HepG2 (cell line): ENCODE measurements at regions not wholly inside any gene's neighbourhood (a gene's known extent, or its start where the extent isn't known, plus 50 kb on each side); places are given as distances from the start of the nearest gene placed in this dataset.

Experiments
- EP300 ChIP-seq, 3 experiments: sonication (generic) in 1 of 3; formaldehyde crosslinking in 1 of 3; IDR thresholded peaks; 2 replicates each; pipeline versions ENCODE4 v1.5.1 to v1.6.1; 2011 to 2020; ENCODE audit warnings: low read depth in 2 of 3, low read length in 2 of 3, borderline replicate concordance in 1 of 3, improper control_type of control experiment in 1 of 3, mild to moderate bottlenecking in 1 of 3, missing genetic modification reagents in 1 of 3, moderate library complexity in 1 of 3
- HNRNPLL ChIP-seq: fragments of 200-400 bp; formaldehyde crosslinking; IDR thresholded peaks from 2 replicates; pipeline ENCODE4 v1.6.1; 2017; ENCODE audit warnings: mild to moderate bottlenecking, low read depth, low read length; ENCODE audit not compliant: poor library complexity, severe bottlenecking
- HOXA5 ChIP-seq: sonication (generic); formaldehyde crosslinking; IDR thresholded peaks from 2 replicates; pipeline ENCODE4 v1.4.0; 2020; ENCODE audit warnings: missing genetic modification reagents
- JDP2 ChIP-seq: sonication (generic); formaldehyde crosslinking; IDR thresholded peaks from 2 replicates; pipeline ENCODE4 v1.8.1; 2022; ENCODE audit warnings: missing genetic modification reagents, borderline replicate concordance
- KAT2B ChIP-seq: fragments of 150-350 bp; IDR thresholded peaks from 2 replicates; pipeline ENCODE4 v1.6.1; 2014; ENCODE audit warnings: low read depth, low read length, borderline replicate concordance
- MTF1 ChIP-seq: sonication (generic); formaldehyde crosslinking; IDR thresholded peaks from 2 replicates; pipeline ENCODE4 v1.5.0; 2020; ENCODE audit warnings: missing genetic modification reagents
- NR3C1 ChIP-seq: sonication (generic); formaldehyde crosslinking; IDR thresholded peaks from 2 replicates; pipeline ENCODE4 v1.4.0; 2020; ENCODE audit warnings: missing genetic modification reagents
- PHF5A ChIP-seq: IDR thresholded peaks from one replicate; pipeline ENCODE4 v1.6.1; 2018; ENCODE audit warnings: low read depth, missing genetic modification reagents; ENCODE audit not compliant: unreplicated experiment
- PHF8 ChIP-seq: sonication (generic); formaldehyde crosslinking; IDR thresholded peaks from 2 replicates; pipeline ENCODE4 v1.5.0; 2020; ENCODE audit warnings: missing genetic modification reagents
- REL ChIP-seq: sonication (generic); formaldehyde crosslinking; conservative IDR thresholded peaks from 2 replicates; pipeline ENCODE4 v1.8.0; 2022; ENCODE audit warnings: mild to moderate bottlenecking, missing genetic modification reagents, moderate library complexity
- THAP11 ChIP-seq: IDR thresholded peaks from 2 replicates; pipeline ENCODE4 v1.6.1; 2016; ENCODE audit warnings: missing biosample characterization, missing genetic modification reagents
- TMF1 ChIP-seq: sonication (generic); formaldehyde crosslinking; IDR thresholded peaks from 2 replicates; pipeline ENCODE4 v1.8.1; 2022; ENCODE audit warnings: low read depth, missing genetic modification reagents
- XBP1 ChIP-seq: sonication (generic); formaldehyde crosslinking; IDR thresholded peaks from 2 replicates; pipeline ENCODE4 v1.5.0; 2020; ENCODE audit warnings: missing genetic modification reagents
- ZMAT5 ChIP-seq: sonication (generic); formaldehyde crosslinking; IDR thresholded peaks from 2 replicates; pipeline ENCODE4 v1.5.0; 2020; ENCODE audit warnings: mild to moderate bottlenecking, low read depth, missing genetic modification reagents, borderline replicate concordance
- ZNF224 ChIP-seq: sonication (generic); formaldehyde crosslinking; IDR thresholded peaks from 2 replicates; pipeline ENCODE4 v1.5.0; 2020; ENCODE audit warnings: mild to moderate bottlenecking, missing genetic modification reagents
- ZNF317 ChIP-seq: sonication (generic); formaldehyde crosslinking; IDR thresholded peaks from 2 replicates; pipeline ENCODE4 v1.5.0; 2020; ENCODE audit warnings: mild to moderate bottlenecking, missing genetic modification reagents
- ZNF329 ChIP-seq: sonication (generic); formaldehyde crosslinking; IDR thresholded peaks from 2 replicates; pipeline ENCODE4 v1.9.0; 2021; ENCODE audit warnings: low read depth, mild to moderate bottlenecking, missing genetic modification reagents
- ZNF496 ChIP-seq: sonication (generic); formaldehyde crosslinking; IDR thresholded peaks from 2 replicates; pipeline ENCODE4 v1.8.1; 2023; ENCODE audit warnings: mild to moderate bottlenecking, moderate library complexity, missing genetic modification reagents; ENCODE audit not compliant: insufficient replicate concordance
- ZNF512B ChIP-seq: sonication (generic); formaldehyde crosslinking; IDR thresholded peaks from 2 replicates; pipeline ENCODE4 v1.5.1; 2020; ENCODE audit warnings: missing genetic modification reagents, mild to moderate bottlenecking, borderline replicate concordance
- ZNF530 ChIP-seq: sonication (generic); formaldehyde crosslinking; IDR thresholded peaks from 2 replicates; pipeline ENCODE4 v1.5.0; 2020; ENCODE audit warnings: low read depth, mild to moderate bottlenecking, missing genetic modification reagents
- ZNF850 ChIP-seq: sonication (generic); formaldehyde crosslinking; conservative IDR thresholded peaks from 2 replicates; pipeline ENCODE4 v1.9.0; 2021; ENCODE audit warnings: mild to moderate bottlenecking, missing genetic modification reagents
- ZSCAN9 ChIP-seq: IDR thresholded peaks from 2 replicates; pipeline ENCODE4 v1.6.1; 2016; ENCODE audit warnings: borderline replicate concordance
- TF ChIP-seq, protein P1 (sequence below): sonication (generic); formaldehyde crosslinking; IDR thresholded peaks from 2 replicates; pipeline ENCODE4 v1.5.1; 2020; ENCODE audit warnings: missing genetic modification reagents, mild to moderate bottlenecking, borderline replicate concordance
- TF ChIP-seq, protein P2 (sequence below): sonication (generic); formaldehyde crosslinking; IDR thresholded peaks from 2 replicates; pipeline ENCODE4 v1.9.0; 2022; ENCODE audit warnings: missing genetic modification reagents, mild to moderate bottlenecking, borderline replicate concordance

GRCh38 chr9:91060520-91061343 is 259.1 kb downstream of the SYK start (continued):
- no peak for TF ChIP-seq ZNF317
- TF ChIP-seq ZNF329 (CRISPR knock-in tag), result no peak
- TF ChIP-seq TMF1, result no peak
- no peak for TF ChIP-seq ZNF496 (CRISPR knock-in tag)
- no peak for TF ChIP-seq HNRNPLL
- no peak for TF ChIP-seq PHF5A (CRISPR knock-in tag)
- TF ChIP-seq NR3C1 (CRISPR knock-in tag), result no peak
- TF ChIP-seq ZNF850, result no peak
- no peak for TF ChIP-seq ZMAT5 (CRISPR knock-in tag)
- TF ChIP-seq XBP1 (CRISPR knock-in tag), result no peak
- TF ChIP-seq, protein P1, sequence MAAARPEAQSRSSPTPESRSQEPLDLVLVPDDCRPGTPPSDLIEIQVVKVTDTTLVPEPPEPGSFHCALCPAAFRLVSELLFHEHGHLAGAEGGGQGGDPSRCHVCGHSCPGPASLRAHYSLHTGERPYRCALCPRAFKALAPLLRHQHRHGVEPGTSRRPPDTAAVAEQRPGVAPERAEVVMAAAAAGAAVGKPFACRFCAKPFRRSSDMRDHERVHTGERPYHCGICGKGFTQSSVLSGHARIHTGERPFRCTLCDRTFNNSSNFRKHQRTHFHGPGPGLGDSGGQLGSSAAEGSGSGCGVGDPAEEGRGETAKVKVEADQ, result peak; percentile 58; the same call in 1 of the 2 replicates
- peak; percentile 85 to 89 for TF ChIP-seq EP300 (IDR thresholded peaks at IDR 0.05; ENCODE audit: low read depth in 2 of 2, low read length in 2 of 2)
- TF ChIP-seq EP300 (CRISPR knock-in tag; IDR thresholded peaks at IDR 0.05; ENCODE audit: borderline replicate concordance), result peak; percentile 52; the same call in 1 of the 2 replicates
- no peak; the same call in 1 of the 2 replicates for TF ChIP-seq HOXA5
- TF ChIP-seq THAP11 (CRISPR knock-in tag), result peak; percentile 62
- TF ChIP-seq PHF8 (CRISPR knock-in tag), result no peak
- no peak for TF ChIP-seq KAT2B
- TF ChIP-seq ZNF224 (CRISPR knock-in tag), result no peak
- TF ChIP-seq ZSCAN9 (CRISPR knock-in tag), result no peak
- no peak for TF ChIP-seq MTF1 (CRISPR knock-in tag)
- TF ChIP-seq REL (CRISPR knock-in tag), result no peak
- TF ChIP-seq, protein P2, sequence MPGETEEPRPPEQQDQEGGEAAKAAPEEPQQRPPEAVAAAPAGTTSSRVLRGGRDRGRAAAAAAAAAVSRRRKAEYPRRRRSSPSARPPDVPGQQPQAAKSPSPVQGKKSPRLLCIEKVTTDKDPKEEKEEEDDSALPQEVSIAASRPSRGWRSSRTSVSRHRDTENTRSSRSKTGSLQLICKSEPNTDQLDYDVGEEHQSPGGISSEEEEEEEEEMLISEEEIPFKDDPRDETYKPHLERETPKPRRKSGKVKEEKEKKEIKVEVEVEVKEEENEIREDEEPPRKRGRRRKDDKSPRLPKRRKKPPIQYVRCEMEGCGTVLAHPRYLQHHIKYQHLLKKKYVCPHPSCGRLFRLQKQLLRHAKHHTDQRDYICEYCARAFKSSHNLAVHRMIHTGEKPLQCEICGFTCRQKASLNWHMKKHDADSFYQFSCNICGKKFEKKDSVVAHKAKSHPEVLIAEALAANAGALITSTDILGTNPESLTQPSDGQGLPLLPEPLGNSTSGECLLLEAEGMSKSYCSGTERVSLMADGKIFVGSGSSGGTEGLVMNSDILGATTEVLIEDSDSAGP (CRISPR knock-in tag), result no peak
- no peak for TF ChIP-seq JDP2 (CRISPR knock-in tag)
- TF ChIP-seq ZNF512B (CRISPR knock-in tag), result no peak
- TF ChIP-seq ZNF530 (CRISPR knock-in tag), result no peak
